Right atrium auricular region (tissue), 2 donors: ENCODE measurements at regions not wholly inside any gene's neighbourhood (a gene's known extent, or its start where the extent isn't known, plus 50 kb on each side); places are given as distances from the start of the nearest gene placed in this dataset.

Experiments used
- DNase-seq: peaks from one replicate; pipeline ENCODE4 v3.0.0-alpha.2; 2019; ENCODE audit warnings: low spot score
- H3K27ac ChIP-seq, 2 donors: fragments of 200-600 bp; sonication (generic); 1 replicate in 1 of 2; 2 replicates in 1 of 2; pipeline ENCODE4 v1.5.1; 2016 to 2019
- H3K27me3 ChIP-seq, 2 donors: fragments of 200-600 bp; sonication (generic); one replicate each; pipeline versions ENCODE4 v1.5.1 to v1.6.0; 2017 to 2019
- H3K36me3 ChIP-seq: fragments of 200-600 bp; sonication (generic); one replicate; pipeline ENCODE4 v1.5.1; 2016
- H3K4me1 ChIP-seq, 2 donors: fragments of 200-600 bp; sonication (generic); one replicate each; pipeline versions ENCODE4 v1.5.1 to v1.6.0; 2017 to 2019
- H3K4me3 ChIP-seq, 2 donors: fragments of 200-600 bp; sonication (generic); 1 replicate in 1 of 2; 2 replicates in 1 of 2; pipeline ENCODE4 v1.5.1; 2017 to 2019; ENCODE audit warnings: mild to moderate bottlenecking in 1 of 2, moderate library complexity in 1 of 2
- H3K9me3 ChIP-seq, 2 donors: fragments of 200-600 bp; sonication (generic); one replicate each; pipeline ENCODE4 v1.5.1; 2019
- TF ChIP-seq, protein P1 (sequence below), 2 donors: fragments of 200-600 bp; sonication (generic); IDR thresholded peaks; one replicate each; pipeline ENCODE4 v1.5.1; 2019; ENCODE audit warnings: antibody characterized with exemption in 2 of 2

DNA sequence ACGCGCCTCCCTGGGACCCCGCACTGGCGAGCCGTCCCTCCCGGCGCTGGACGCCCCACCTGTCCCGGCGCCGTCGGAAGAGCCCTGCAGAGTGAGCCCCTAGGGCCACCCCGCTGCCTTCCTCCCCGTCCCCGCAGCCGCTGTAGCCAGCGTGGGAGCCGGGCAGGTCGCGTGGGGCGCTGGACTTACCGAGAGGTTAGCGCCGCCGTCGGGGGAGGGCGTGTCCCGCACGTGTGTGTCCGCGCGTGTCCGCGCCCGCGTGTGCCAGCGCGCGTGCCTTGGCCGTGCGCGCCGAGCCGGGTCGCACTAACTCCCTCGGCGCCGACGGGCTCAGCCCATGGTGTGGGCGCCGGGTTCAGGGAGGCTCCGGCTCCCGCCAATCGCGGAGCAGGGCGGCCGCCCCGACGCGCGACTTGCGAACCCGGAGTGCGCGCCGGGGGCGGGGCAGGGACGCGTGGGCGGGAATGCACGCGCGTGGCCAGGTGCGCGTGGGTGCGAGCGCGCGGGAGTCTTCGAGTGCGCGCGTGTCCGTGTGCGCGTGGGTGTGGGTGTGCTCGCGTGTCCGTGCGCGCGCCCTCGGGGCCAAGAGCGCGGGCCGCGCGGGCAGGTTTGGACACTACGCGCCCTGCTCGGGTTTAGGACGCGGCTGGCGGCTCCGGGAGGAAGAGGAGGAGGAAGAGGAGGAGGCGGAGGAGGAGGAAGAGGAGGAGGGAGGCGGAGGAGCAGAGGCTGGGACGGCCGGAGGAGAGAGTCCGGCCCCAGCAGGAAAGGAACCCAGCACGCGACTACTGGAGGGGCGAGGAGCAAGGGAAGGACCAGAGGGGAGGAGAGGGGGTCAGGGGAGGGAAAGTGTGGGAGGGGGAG, 145.2 kb upstream of the ETS2 start:
- DNase-seq, result no peak
- Histone ChIP-seq H3K4me1 (peaks cover 0 to 15% of the 10 kb centered on the region in 2 donors), H3K27ac (no peak overlapping the region), H3K4me3 (peak overlapping the region; percentile 36 to 55), H3K36me3 (no peaks in the 10 kb centered on the region), H3K9me3 (no peaks in the 10 kb centered on the region), H3K27me3 (peaks cover 10 to 13% of the 10 kb centered on the region in 2 donors)
- TF ChIP-seq, protein P1, sequence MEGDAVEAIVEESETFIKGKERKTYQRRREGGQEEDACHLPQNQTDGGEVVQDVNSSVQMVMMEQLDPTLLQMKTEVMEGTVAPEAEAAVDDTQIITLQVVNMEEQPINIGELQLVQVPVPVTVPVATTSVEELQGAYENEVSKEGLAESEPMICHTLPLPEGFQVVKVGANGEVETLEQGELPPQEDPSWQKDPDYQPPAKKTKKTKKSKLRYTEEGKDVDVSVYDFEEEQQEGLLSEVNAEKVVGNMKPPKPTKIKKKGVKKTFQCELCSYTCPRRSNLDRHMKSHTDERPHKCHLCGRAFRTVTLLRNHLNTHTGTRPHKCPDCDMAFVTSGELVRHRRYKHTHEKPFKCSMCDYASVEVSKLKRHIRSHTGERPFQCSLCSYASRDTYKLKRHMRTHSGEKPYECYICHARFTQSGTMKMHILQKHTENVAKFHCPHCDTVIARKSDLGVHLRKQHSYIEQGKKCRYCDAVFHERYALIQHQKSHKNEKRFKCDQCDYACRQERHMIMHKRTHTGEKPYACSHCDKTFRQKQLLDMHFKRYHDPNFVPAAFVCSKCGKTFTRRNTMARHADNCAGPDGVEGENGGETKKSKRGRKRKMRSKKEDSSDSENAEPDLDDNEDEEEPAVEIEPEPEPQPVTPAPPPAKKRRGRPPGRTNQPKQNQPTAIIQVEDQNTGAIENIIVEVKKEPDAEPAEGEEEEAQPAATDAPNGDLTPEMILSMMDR (IDR thresholded peaks at IDR 0.05), result no peak

DNA sequence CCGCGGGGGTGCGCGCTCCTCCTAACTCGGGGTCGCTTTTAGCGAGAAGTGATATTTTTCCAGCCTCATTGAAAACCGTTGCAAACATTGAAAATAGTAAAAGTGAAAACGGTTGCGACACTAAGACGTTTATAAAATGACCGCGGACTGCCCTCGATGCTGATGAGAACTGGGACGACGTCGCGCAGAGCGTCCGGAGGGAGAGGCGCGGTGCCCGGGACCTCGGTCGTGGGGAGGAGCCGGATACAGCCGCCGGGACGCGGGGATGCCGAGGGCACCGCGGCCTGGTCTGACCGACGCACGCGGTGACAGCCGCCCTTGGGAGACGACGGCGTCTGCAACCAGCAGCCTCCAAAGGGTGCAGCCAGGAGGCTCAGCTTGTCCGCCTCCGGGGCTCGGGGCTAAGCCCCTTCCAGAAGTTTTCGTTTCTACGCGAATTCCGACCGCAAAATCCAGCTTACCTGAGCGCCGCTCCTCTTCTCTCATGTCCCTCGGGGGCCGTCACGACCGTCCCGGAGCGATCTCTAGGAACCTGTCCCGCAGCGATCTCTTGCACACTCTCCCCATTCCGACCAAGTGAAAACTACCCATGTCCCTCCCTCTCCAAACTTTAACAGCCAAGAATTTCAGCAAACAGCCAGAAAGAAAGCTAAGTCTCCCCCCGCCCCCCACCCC, 144.4 kb upstream of the ETS2 start:
- DNase-seq, result no peak
- Histone ChIP-seq H3K27ac (no peak overlapping the region), H3K4me1 (peaks cover 0 to 15% of the 10 kb centered on the region in 2 donors), H3K4me3 (peak overlapping the region; percentile 36 to 55), H3K36me3 (no peaks in the 10 kb centered on the region), H3K9me3 (no peaks in the 10 kb centered on the region), H3K27me3 (peaks cover 10 to 13% of the 10 kb centered on the region in 2 donors)
- TF ChIP-seq, protein P1 (IDR thresholded peaks at IDR 0.05), result no peak

DNA sequence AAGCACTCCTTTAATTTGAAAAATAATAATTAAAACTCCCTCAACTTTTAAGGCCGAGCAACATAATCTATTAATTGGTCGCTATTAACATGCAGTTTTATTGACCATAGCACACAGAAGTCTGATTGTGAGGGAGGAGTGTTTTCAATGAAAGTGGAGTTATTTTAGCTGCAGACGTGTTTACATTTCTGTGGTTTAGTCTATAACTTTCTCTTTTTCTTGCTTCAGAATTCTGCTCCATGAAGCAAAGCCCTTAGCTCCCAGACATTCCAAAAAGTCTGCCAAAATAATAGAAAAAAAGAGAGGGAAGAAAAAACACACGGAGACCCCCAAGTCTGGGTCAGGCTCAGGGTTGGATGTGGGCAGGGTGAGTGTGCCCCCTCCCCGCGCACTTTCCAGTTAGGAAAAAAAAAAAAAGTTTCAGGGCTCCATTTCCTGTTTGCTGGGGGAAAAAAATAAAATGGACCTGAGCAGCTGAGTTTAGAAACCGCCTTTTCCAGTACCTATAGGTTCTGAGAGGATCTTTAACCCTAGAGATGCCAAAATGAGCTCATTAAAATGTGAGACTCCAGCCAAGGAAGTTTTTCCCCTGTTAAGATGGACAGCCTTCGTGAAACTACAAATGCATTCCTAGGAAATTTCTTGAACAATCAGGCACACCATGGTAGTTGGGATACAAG, 143.7 kb upstream of the ETS2 start:
- Histone ChIP-seq H3K4me1 (peaks cover 0 to 15% of the 10 kb centered on the region in 2 donors), H3K9me3 (no peaks in the 10 kb centered on the region), H3K27me3 (peaks cover 10 to 13% of the 10 kb centered on the region in 2 donors), H3K27ac (no peak overlapping the region), H3K36me3 (no peaks in the 10 kb centered on the region), H3K4me3 (no peak overlapping the region)
- no peak for DNase-seq
- TF ChIP-seq, protein P1 (IDR thresholded peaks at IDR 0.05), result no peak

DNA sequence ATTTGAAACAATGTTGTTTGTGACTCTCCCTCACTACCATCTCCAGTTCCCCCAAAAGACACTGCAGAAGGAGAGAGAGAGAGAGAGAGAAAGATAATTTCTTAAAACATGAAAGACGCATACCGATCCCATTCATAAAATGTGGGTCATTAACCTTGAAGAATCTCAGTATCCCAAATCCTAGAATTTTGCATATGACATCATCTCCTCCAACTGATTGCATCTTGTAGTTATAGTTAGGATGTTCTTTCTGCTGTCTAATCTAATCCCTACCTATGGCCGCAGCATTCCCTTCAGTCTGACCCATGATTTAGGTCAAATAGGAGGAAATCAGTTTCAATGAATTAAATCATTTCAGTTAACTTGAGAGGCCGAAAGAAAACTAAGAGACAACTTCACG, 142.4 kb upstream of the ETS2 start:
- H3K27me3 ChIP-seq, result peaks cover 10 to 13% of the 10 kb centered on the region in 2 donors
- H3K27ac ChIP-seq, result no peak overlapping the region
- H3K36me3 ChIP-seq, result no peaks in the 10 kb centered on the region

DNA sequence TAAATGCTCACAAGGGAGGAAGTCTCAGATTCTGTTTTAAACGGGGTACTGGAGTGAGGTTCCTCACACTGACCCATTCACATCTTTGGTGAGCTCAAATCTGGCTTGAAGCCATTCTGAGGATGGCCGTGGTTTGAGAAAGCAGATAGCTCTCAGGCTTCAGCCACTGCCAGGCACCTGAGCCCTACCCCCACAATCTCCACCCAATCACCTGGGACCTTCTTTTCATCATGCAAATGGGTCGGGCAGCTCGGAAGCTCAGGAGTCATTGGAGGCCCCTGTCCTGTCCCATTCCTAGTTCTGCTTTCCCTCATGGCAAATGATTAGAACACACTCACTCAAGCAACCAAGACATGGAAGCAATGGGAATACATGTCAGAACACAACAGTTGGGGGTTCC, 141.4 kb upstream of the ETS2 start:
- Histone ChIP-seq H3K9me3 (no peaks in the 10 kb centered on the region), H3K27me3 (peaks cover 10 to 13% of the 10 kb centered on the region in 2 donors), H3K4me1 (peaks cover 0 to 15% of the 10 kb centered on the region in 2 donors), H3K36me3 (no peaks in the 10 kb centered on the region), H3K27ac (no peak overlapping the region), H3K4me3 (no peak overlapping the region)
- no peak for DNase-seq
- TF ChIP-seq, protein P1 (IDR thresholded peaks at IDR 0.05), result no peak

More for the DNA sequence above, 142.4 kb upstream of the ETS2 start:
- peaks cover 0 to 15% of the 10 kb centered on the region in 2 donors for H3K4me1 ChIP-seq
- H3K9me3 ChIP-seq, result no peaks in the 10 kb centered on the region
- no peak for DNase-seq
- TF ChIP-seq, protein P1 (IDR thresholded peaks at IDR 0.05), result no peak
- H3K4me3 ChIP-seq, result no peak overlapping the region
